NCI-H774 (cell line): ENCODE measurements at regions not wholly inside any gene's neighbourhood (a gene's known extent, or its start where the extent isn't known, plus 50 kb on each side); places are given as distances from the start of the nearest gene placed in this dataset.

Experiments used
- DNase-seq: peaks from one replicate; lab custom pipeline; 2025; lab: John Stamatoyannopoulos, UW

DNA sequence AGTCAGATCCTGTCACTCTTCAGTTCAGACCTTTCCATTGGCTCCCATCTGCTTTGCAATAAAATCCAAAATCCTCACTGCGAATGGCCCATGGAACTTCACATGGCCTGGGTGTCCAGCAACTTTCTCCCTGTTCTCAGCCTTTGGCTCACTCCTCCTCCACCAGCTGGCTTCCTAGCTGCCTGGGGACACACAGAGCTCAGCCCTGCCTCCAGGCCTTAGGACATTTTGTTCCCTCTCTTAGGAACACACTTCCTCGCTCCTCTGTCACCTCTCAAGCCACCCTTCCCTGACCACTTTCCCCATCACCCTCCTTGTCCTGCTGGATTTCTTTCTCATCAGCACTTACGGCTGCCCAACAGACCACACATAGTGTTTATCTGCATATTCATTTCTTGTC, 419.6 kb downstream of the MED13L start:
- no peak for DNase-seq

- DNase-seq = no peak
These were observed 420.2 kb downstream of the MED13L start for GRCh38 chr12:115857160-115857920.

DNA sequence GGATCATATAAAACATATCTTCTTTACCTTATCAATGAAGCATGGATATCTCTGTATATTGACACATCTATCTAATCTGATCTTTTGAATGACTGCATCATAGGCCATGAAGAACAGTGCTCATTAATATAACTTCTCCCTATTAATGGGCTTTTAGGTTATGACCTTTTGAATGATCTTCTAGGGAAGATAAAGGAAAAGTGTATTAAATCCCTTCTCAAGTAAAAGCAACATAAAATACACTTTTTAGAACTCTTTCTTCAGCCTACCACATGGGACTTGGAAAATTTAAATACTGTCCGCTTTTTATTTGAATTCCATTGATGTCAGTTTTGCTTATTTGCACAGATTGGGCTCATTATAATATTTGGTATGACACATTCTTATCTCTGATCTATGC, 425.4 kb downstream of the MED13L start:
- DNase-seq = no peak

DNA sequence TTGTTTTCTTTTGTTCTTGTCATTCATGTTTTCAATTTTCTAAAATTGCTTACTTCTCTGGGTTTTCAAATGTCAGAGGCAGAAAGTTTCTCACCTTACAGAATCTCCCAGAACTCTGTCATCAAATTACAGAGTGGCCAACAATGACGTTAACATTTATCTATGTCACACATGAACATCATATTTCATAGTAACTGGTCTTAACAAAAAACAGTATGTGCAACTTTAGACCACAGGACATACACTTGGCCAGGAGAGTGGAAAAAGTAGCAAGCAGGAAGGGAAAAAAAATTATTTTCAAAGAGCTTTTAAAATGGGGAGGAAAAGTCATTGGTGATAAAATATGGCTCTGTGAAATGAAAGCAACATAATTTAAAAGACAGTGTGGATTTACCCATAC, 426.5 kb downstream of the MED13L start:
- DNase-seq = no peak

DNA sequence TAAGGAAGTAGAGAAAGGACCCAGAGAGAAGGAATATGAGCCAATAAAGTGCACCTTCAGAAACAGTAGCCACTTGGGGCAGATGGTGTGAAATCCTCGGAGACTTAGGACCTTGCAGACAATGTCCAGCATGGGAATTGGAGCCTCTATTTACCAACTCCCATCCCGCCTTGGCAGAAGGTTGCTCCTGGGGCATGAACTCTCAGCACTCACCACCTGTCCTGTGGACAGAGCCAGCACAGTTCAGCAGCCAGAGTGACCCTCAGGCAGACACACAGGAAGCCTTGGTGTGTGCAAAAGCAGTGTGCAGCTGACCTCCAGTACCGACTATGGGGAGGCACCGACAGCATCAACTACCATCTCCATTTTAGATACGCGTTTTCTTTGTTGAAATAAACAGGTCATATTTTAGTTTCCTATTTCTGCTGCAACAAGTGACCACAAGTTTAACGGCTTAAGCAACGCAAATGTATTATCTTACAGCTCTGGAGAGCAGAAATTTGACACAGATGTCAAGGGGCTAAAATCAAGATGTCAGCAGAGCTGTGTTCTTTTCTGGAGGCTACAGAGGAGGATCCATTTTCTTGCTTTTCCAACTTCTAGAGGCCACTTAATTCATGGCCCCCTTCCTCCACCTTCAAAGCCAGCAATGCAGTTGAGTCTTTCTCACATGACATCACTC, 428.1 kb downstream of the MED13L start:
- no peak for DNase-seq

DNA sequence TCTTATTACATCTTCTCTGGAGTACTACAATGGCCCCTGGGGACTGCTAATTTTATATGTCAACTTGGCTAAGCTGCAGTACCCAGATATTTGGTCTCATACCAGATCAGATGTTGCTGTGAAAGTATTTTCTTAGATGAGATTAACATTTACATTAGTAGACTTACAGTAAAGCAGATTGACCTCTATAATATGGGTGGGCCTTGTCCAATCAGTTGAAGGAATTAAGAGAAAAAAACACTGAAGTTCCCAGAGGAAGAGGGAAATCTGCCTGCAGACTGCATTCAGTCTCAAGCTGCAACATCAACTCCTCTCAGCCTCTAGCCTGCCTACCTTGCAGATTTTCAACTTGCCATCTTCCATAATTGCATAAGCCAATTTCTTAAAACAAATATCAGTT, 430.1 kb downstream of the MED13L start:
- DNase-seq = no peak

- DNase-seq = no peak
These were observed 431.0 kb downstream of the MED13L start for GRCh38 chr12:115846516-115846915.

DNA sequence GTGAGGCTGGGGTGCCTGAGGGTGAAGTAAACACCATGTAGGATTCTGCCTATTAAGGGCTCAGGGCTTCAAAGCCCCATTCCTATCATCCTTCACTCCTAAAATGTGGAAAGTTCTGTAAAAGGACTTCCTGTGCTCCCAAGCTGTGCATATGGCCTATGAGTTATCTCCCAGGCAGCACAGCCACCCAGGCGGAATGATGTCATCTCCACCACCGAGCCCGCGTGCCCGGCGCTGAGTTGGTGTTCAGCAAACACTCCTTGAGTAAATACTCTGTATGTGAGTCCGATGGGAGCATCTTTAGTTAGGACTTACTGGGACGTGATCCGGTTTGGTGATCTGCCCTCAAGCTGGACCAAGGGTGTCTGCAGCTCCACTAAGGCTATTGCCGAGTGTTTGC, 437.3 kb downstream of the MED13L start:
- DNase-seq = peak; percentile 48

GRCh38 chr12:115838952-115839351, 438.5 kb downstream of the MED13L start:
- DNase-seq = no peak

GRCh38 chr12:115837220-115837619, 440.3 kb downstream of the MED13L start:
- DNase-seq = no peak

- no peak for DNase-seq
These were observed 442.0 kb downstream of the MED13L start for GRCh38 chr12:115835445-115835844.

DNA sequence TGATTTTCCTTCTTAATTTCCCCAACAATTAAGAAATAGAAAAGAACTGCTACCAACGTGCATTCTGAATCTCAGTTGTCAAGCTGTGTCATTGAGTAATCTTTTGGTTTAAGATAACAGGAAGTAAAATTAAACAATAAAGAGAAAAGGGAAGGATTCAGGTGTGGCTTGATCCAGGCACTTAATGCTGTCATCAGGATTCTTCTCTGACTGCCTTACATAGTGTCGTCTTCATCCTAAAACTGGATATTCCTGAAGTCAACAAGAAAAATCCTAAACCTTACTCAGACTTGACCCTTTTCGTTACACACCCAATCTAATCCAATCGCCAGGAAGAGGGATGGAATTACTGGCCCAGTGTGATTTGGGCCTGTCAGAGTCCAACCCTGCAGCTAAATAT, 443.8 kb downstream of the MED13L start:
- no peak for DNase-seq

DNA sequence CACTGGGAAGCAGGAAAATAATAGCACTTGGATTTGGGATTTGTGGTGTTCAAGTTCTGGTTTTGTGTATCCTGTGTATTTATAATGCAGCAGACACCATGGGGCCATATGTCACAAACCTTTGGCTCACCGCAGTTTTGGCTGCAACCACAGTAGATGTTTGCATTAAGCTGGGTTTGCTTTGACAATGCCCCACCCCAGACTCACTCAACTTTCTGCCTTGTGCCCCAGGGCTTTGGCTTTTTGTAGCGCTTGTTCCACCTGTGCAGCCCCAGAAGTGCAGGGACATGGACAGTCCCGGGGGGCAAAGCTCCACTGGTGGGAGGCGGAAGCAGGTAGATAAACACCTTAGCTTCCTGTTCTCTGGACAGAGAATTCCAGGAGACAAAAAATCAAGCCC, 446.9 kb downstream of the MED13L start:
- no peak for DNase-seq

- no peak for DNase-seq
These were observed 447.4 kb downstream of the MED13L start for GRCh38 chr12:115830070-115830469.

GRCh38 chr12:115828168-115828567, 449.3 kb downstream of the MED13L start:
- DNase-seq = no peak

DNA sequence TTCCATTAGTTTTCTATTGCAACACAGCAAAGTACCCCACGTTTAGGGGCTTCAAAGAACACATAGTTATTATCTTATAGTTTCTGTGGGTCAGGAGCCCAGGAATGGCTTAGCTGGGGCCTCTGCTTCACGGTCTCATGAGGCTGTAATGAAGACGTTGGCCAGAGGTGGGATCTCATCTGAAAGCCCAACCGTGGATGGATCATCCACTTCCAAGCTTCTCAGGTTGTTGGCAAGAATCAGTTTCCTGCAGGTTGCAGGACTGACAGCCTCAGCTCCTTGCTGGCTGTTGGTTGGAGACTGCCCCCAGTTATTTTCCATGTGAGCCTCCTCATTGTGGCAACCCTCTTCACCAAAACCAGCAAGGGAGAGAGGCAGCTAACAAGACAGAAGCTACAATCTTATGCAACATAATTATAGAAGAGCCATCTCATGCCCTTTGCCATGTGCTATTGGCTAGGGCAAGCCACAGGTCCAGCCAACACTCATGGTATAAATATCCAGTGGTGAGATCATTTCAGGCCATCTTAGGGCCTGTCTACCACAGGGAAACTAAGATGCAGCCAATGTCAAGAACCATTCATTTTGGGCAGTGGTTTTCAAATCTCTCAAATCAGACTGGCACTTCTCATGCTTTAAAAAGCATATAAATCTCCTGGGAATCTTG, 452.4 kb downstream of the MED13L start:
- no peak for DNase-seq

- DNase-seq = no peak
These were observed 453.9 kb downstream of the MED13L start for GRCh38 chr12:115823635-115824034.

- no peak for DNase-seq
These were observed 456.8 kb downstream of the MED13L start for GRCh38 chr12:115820656-115821055.

DNA sequence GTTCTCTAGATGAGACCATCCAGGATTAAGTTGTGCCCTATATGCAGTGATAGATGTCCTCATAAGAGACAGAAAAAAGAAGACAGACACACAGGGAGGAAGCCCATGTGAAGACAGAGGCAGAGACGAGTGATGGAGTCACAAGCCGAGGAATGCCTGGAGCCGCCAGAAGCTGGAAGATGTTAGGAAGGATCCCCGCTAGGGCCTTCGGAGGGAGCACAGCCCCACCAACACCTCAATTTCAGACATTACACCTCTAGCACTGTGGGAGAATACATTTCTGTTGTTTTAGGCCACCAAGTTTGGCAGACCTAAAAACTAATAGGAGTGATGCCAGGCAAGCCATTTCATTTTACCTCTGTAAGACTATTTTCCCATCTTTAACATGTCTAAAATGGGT, 458.5 kb downstream of the MED13L start:
- no peak for DNase-seq

- peak; percentile 81 for DNase-seq
These were observed 460.1 kb downstream of the MED13L start for GRCh38 chr12:115817389-115817788.

GRCh38 chr12:115815924-115816323, 461.6 kb downstream of the MED13L start:
- DNase-seq = no peak

GRCh38 chr12:115813256-115813655, 464.2 kb downstream of the MED13L start:
- no peak for DNase-seq

- no peak for DNase-seq
These were observed 465.6 kb downstream of the MED13L start for GRCh38 chr12:115811929-115812328.
